NCI-H345 treated with DMSO at 0.1 percent for 48 hours (cell line): ENCODE measurements at regions not wholly inside any gene's neighbourhood (a gene's known extent, or its start where the extent isn't known, plus 50 kb on each side); places are given as distances from the start of the nearest gene placed in this dataset.
"Not testable (repeated sequence)": the region's sequence is repeated elsewhere in the genome, so short reads cannot be mapped to it uniquely, and the experiment has no call there.

ENCODE experiments used
- DNase-seq: peaks from one replicate; lab custom pipeline; 2025; ENCODE audit not compliant: unreplicated experiment; lab: John Stamatoyannopoulos, UW

DNA sequence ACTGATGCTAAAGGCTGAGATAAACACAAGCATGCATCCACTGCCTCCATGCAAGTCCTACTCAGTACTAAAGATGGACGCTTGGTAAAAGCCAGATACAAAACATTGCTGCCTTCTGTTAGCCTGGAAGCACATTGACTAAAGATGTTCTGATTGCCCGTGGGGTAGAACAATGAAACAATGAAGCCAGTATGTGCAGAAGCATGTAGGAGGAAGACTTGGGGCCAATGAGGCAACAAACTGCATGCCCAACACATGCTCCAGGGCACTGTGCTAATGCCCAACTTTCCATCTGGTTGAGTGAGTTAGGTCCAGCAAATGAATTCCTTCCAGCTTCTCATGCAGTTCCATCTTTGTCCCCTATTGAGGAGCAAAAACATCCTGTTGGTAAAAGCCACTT is 1245.5 kb downstream of the GATA3 start:
- DNase-seq, result no peak

GRCh38 chr10:9301148-9301547 is 1246.7 kb downstream of the GATA3 start:
- DNase-seq, result no peak

DNA sequence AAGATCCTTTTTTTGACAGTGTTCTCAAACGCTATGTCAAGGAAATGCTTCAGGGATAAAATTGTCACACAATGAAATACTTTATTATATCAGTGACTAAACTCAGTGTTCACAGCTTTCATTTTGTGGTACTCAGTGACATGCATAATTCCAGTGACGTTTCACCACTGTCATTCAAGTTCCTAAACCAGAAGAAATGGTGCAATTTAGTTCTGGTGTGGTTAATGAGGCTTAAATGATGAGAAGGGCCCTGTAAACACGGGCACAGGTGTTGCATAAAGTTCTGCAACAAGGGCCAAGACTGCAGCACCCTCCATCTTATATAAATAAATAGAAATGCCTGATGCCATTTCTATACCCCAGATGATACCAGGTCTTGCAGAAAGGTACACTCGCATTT is 1247.1 kb downstream of the GATA3 start:
- no peak for DNase-seq

DNA sequence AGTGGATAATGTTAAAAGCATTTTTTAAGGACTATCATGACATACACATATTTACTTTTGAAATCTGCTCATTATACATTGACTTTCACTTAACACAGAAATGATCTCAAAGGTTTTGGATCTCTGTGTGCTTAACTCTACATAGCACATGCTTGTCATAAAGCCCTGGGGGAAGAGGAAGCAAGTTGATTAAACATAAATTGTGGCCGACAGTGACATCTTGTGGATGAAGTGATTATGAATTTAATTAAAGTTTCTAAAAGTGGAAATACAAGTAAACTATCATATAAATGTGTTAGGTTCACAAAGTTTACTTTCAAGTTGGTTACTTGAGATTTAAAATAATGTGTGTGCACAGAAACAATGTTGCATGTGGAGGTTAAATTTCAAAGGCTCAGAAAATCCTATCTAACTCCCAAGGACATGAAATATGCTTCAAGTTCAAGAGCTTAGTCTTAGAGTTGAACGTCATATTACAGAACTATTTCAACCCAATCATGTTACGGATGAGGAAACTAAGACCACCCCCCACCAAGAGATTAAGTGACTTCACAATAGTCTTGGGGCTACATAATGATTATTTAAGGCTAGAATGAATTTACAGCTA is 1247.8 kb downstream of the GATA3 start:
- peak; percentile 10 for DNase-seq

GRCh38 chr10:9305018-9305655 is 1250.6 kb downstream of the GATA3 start:
- DNase-seq, result no peak

DNA sequence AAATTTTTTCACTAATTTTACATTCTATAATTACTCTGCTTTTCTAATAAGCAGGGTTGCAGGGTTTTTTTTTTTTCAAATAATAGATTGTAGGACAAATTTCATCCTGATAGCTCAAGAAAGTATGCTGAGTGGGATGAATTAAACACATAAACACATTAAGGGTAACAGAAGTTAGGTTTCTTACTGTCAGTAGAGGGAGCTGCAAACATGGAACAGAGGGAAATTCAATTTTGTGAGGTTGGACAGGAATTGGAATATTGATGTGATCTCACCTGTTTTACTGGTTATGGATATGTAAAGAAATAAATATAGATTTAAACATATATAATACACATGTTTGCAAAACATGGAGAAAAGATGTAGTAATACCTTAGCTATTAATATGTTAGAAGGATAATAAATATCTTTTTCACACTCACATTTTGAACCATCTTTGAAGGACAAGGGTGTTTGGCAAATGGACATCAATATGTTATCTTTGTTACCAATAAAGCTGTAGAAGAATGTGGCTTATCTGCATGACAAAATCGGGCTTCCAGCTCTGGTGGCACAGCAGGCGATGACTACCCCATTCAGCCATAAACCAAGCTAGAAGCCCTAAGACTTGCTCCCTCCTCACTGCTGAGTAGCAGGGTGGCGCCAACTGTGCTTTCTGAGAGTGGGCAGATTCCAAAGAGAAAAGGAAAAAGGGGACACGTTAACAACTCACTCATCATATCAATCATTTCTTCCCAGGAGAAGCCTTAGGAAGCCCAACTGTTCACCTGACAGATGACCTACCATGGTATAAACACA is 1257.4 kb downstream of the GATA3 start:
- DNase-seq, result no peak

GRCh38 chr10:9315292-9315691 is 1260.8 kb downstream of the GATA3 start:
- no peak for DNase-seq

DNA sequence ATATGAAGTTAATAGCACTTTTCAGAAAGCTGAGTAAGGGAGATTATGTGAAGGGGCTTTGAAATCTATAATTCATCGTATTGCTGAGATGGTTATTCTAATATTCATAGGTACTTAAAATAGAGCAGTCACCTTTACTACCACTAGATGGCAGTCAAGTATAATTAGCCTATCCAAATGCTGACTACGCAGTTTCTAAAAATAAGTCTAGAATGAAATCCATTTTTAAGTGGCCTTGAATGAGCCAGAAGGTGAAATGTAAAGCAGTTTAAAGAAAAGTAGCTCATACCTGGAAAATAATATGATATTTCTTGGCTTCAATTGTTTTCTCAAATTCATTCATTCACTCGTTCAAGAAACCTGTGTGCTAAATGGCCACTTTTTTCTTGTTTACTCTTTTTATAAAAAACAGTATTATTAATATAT is 1277.1 kb downstream of the GATA3 start:
- DNase-seq, result peak; percentile 24

DNA sequence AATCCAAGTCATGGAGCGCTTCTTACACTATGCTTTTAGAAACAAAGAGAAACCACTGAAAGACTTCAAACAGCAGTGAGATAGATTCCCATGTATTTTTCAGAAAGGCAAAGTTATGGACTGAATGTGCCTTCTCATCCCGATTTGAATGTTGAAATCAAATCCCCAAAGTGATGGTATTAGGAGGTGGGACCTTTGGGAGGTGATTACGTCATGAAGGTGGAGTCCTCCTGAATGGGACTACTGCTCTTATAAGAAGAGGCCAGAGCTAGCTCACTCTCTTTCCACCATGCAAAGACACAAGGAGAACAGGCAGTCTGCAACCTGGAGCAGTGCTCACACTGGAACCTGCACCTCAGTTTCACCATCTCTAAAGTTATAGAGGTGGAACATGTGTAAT is 1279.8 kb downstream of the GATA3 start:
- DNase-seq, result no peak

GRCh38 chr10:9339716-9340115 is 1285.2 kb downstream of the GATA3 start:
- DNase-seq, result no peak

GRCh38 chr10:9342885-9343570 is 1288.5 kb downstream of the GATA3 start:
- no peak for DNase-seq

GRCh38 chr10:9347933-9348332 is 1293.4 kb downstream of the GATA3 start:
- not testable (repeated sequence) for DNase-seq

DNA sequence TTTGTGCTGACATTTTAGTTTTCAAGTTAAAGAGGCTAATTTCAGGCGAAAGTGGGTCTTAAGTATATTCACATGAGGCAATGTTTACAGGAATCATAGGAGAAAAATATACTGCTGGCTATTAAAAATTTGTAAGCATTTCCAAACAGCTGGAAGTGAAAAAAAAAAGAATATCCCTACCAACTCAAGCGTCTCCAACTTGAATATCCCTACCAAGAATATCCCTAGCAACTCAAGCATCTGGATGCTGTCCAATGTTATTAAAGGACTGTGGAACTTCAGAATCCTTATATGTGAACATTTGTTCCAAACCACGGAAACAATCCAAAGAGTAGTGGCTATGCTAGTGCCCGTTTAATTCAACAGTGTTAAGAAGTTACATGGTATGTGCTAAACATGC is 1303.0 kb downstream of the GATA3 start:
- DNase-seq, result no peak

DNA sequence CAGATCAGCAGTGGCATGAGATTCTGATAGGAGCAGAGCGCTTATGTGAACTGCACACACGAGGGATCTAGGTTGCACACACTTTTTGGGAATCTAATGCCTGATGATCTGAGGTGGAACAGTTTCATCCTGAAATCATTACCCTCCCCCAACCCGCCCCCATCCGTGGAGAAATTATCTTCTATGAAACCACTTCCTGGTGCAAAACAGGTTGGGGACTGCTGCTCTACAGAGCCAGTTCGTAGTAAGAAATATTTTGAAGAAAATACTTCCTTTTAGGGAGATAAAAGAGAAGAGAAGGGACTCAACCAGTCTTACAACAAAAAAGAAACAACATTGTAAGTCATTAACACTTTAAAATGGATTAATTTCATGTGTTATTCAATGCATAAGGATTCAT is 1308.2 kb downstream of the GATA3 start:
- no peak for DNase-seq

- DNase-seq, result no peak
Measured at GRCh38 chr10:9379183-9379582, 1324.7 kb downstream of the GATA3 start.

GRCh38 chr10:9381733-9382532 is 1327.4 kb downstream of the GATA3 start:
- no peak for DNase-seq

- no peak for DNase-seq
Measured at GRCh38 chr10:9382533-9382866, 1328.0 kb downstream of the GATA3 start.

- DNase-seq, result no peak
Measured at GRCh38 chr10:9390516-9390915, 1336.0 kb downstream of the GATA3 start.

DNA sequence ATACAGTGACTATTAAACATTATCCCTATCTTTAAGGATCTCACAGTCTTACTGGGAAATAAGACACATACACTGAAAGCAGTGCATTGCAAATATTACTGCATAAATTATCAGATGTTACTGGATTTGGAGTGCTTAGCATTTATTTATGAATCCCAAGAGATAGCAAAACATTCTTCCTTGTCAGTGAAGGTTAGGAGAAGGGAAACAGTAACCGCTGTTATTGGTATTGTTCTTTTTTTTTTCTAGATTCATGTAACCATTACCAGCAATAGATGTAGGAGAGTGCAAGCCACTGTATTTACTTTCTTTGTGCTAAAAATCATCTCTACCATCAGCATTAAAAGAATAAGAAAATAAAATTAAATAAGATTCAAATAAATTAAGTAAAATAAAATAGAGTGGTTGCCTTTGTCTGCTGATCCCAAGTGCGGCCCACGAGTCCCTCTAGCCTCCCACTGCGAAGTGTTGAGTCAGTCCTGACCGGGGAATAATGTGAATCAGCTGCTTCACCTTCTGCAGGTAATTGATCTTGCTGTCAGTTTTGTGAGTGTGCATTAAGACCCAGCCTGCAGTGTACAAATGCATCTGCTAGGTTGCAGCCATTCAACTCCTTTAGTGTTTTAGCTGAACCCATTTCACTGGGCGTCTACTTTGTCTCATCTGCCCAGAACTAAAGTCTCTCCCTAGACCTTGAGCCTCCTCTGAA is 1344.9 kb downstream of the GATA3 start:
- no peak for DNase-seq

DNA sequence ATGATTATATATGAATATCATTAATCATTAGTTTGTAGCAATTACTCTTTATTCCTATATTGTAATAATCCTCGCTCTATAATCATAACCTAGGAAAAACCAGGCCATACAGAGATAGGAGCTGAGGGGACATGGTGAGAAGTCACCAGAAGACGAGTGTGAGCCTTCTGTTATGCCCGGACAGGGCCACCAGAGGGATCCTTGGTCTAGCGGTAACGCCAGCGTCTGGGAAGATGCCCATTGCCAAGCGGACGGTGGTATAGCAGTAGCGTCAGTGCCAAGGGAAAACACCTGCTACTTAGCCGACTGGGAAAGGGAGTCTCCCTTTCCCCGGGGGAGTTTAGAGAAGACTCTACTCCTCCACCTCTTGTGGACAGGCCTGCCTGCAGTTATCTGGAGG is 1347.6 kb downstream of the GATA3 start:
- DNase-seq, result not testable (repeated sequence)
